ENCODE measurements at regions not wholly inside any gene's neighbourhood (a gene's known extent, or its start where the extent isn't known, plus 50 kb on each side); places are given as distances from the start of the nearest gene placed in this dataset.

- no peak for TF ChIP-seq CTCF (conservative IDR thresholded peaks at IDR 0.05)
- TF ChIP-seq ZFX (IDR thresholded peaks at IDR 0.05), result no peak
Observed at GRCh38 chr11:121958971-121959325, 157.1 kb downstream of the BLID start.

Measured in C4-2B (cell line).